Naive thymus-derived CD4-positive, alpha-beta T cell (primary cell): ENCODE measurements at regions not wholly inside any gene's neighbourhood (a gene's known extent, or its start where the extent isn't known, plus 50 kb on each side); places are given as distances from the start of the nearest gene placed in this dataset.

Experiments used
- ATAC-seq: fragments of 150-1000 bp; cut with Tn5 transposase; 2 replicates; pipeline ENCODE4 v1.10.0; 2021; ENCODE audit warnings: mild to moderate bottlenecking, moderate library complexity
- CTCF ChIA-PET: fragments of 350-600 bp; sonication (Branson Sonifier 250); formaldehyde crosslinking; loops from one replicate; lab custom pipeline; 2021; ENCODE audit warnings: antibody characterized with exemption; lab: Charles Lee
- POLR2A ChIA-PET: fragments of 350-600 bp; sonication (Branson Sonifier 250); formaldehyde crosslinking; loops from one replicate; lab custom pipeline; 2021; ENCODE audit warnings: antibody characterized with exemption, inconsistent platforms; lab: Charles Lee
- DNase-seq, 9 donors: peaks; one replicate each; pipeline versions ENCODE4 v3.0.0 to v3.0.0-alpha.2; 2020 to 2022; ENCODE audit warnings: mixed read lengths in 1 of 9
- H3K27ac ChIP-seq: one replicate; pipeline ENCODE4 v1.7.0; 2013; ENCODE audit warnings: mild to moderate bottlenecking, low read depth, low read length, moderate library complexity
- H3K27me3 ChIP-seq, 2 donors: one replicate each; pipeline ENCODE4 v1.7.0; 2013; ENCODE audit warnings: low read length in 2 of 2, mild to moderate bottlenecking in 2 of 2, moderate library complexity in 2 of 2; ENCODE audit not compliant: control insufficient read depth in 2 of 2, insufficient read depth in 2 of 2
- H3K36me3 ChIP-seq, 3 experiments: 1 replicate in 2 of 3; 2 replicates in 1 of 3; pipeline ENCODE4 v1.7.0; 2013; ENCODE audit warnings: low read length in 3 of 3, mild to moderate bottlenecking in 3 of 3, moderate library complexity in 1 of 3; ENCODE audit not compliant: insufficient read depth in 3 of 3, control insufficient read depth in 2 of 3
- H3K4me1 ChIP-seq, 2 donors: one replicate each; pipeline ENCODE4 v1.7.0; 2013; ENCODE audit warnings: low read length in 2 of 2, mild to moderate bottlenecking in 2 of 2, moderate library complexity in 1 of 2; ENCODE audit not compliant: control insufficient read depth in 2 of 2, insufficient read depth in 2 of 2
- H3K4me3 ChIP-seq: 2 replicates; pipeline ENCODE4 v1.7.0; 2013; ENCODE audit warnings: mild to moderate bottlenecking, low read length
- H3K9me3 ChIP-seq, 3 experiments: 1 replicate in 2 of 3; 2 replicates in 1 of 3; pipeline ENCODE4 v1.7.0; 2013; ENCODE audit warnings: low read length in 3 of 3; ENCODE audit not compliant: control insufficient read depth in 2 of 3
- H3K27ac Mint-ChIP-seq, 9 donors: one replicate each; pipeline ENCODE4 v1.8.0; 2020 to 2022; ENCODE audit warnings: mixed read lengths in 9 of 9, mild to moderate bottlenecking in 8 of 9, moderate library complexity in 5 of 9, inconsistent platforms in 2 of 9
- H3K27me3 Mint-ChIP-seq, 5 donors: one replicate each; pipeline ENCODE4 v1.8.0; 2021 to 2022; ENCODE audit warnings: mixed read lengths in 5 of 5, mild to moderate bottlenecking in 1 of 5
- H3K36me3 Mint-ChIP-seq, 5 donors: one replicate each; pipeline ENCODE4 v1.8.0; 2020 to 2022; ENCODE audit warnings: mixed read lengths in 5 of 5, mild to moderate bottlenecking in 3 of 5, inconsistent platforms in 1 of 5
- H3K4me1 Mint-ChIP-seq, 7 donors: one replicate each; pipeline ENCODE4 v1.8.0; 2020 to 2022; ENCODE audit warnings: mixed read lengths in 7 of 7, mild to moderate bottlenecking in 3 of 7, inconsistent platforms in 1 of 7
- H3K4me3 Mint-ChIP-seq, 10 donors: one replicate each; pipeline ENCODE4 v1.8.0; 2020 to 2022; ENCODE audit warnings: mild to moderate bottlenecking in 10 of 10, mixed read lengths in 10 of 10, moderate library complexity in 6 of 10, inconsistent platforms in 2 of 10
- H3K9me3 Mint-ChIP-seq, 11 donors: one replicate each; pipeline ENCODE4 v1.8.0; 2020 to 2022; ENCODE audit warnings: mixed read lengths in 11 of 11, mild to moderate bottlenecking in 4 of 11, inconsistent platforms in 1 of 11, moderate library complexity in 1 of 11
- intact Hi-C, 2 donors: fragments of 100-400 bp; cut with micrococcal nuclease; formaldehyde crosslinking; loops; one replicate each; pipeline ENCODE4 v1.15.1; 2023

- ChIA-PET POLR2A (no interaction called here), CTCF (no interaction called here)
- Histone ChIP-seq H3K27me3 (no peaks in the 10 kb centered on the region), H3K4me1 (no peaks in the 10 kb centered on the region), H3K27ac (no peak overlapping the region), H3K36me3 (no peaks in the 10 kb centered on the region), H3K9me3 (peaks cover 0 to 4% (median 0%) of the 10 kb centered on the region in 3 experiments), H3K4me3 (no peak overlapping the region)
- Mint-ChIP-seq H3K9me3 (peaks cover 0 to 39% (median 11%) of the 10 kb centered on the region in 11 donors), H3K27me3 (peaks cover 0 to 12% (median 4%) of the 10 kb centered on the region in 5 donors), H3K4me3 (no peak overlapping the region), H3K36me3 (no peaks in the 10 kb centered on the region), H3K27ac (no peak overlapping the region), H3K4me1 (no peaks in the 10 kb centered on the region)
- intact Hi-C loops = no loop called here
- ATAC-seq = no peak
- DNase-seq = no peak
Observed at GRCh38 chr2:156083763-156084493, 248.6 kb downstream of the NR4A2 start.

- H3K36me3 ChIP-seq = no peaks in the 10 kb centered on the region
- Mint-ChIP-seq H3K27me3 (peaks cover 0 to 14% (median 5%) of the 10 kb centered on the region in 5 donors), H3K9me3 (peaks cover 0 to 39% (median 12%) of the 10 kb centered on the region in 11 donors), H3K27ac (no peak overlapping the region), H3K36me3 (no peaks in the 10 kb centered on the region), H3K4me1 (peaks cover 0 to 3% (median 0%) of the 10 kb centered on the region in 7 donors), H3K4me3 (no peak overlapping the region)
- intact Hi-C loops = no loop called here
- H3K27ac ChIP-seq = no peak overlapping the region
- H3K27me3 ChIP-seq = no peaks in the 10 kb centered on the region
- DNase-seq (no peak), ATAC-seq (no peak)
- H3K4me3 ChIP-seq = no peak overlapping the region
- H3K4me1 ChIP-seq = no peaks in the 10 kb centered on the region
- peaks cover 0 to 4% (median 0%) of the 10 kb centered on the region in 3 experiments for H3K9me3 ChIP-seq
- ChIA-PET CTCF (no interaction called here), POLR2A (no interaction called here)
Observed at GRCh38 chr2:156079845-156080244, 252.7 kb downstream of the NR4A2 start.

GRCh38 chr2:156077041-156077742, 255.3 kb downstream of the NR4A2 start:
- no peak overlapping the region for H3K4me3 Mint-ChIP-seq
- H3K27me3 Mint-ChIP-seq = peaks cover 0 to 7% (median 4%) of the 10 kb centered on the region in 5 donors
- ATAC-seq = no peak
- intact Hi-C loops = no loop called here
- CTCF ChIA-PET = no interaction called here
- no peak overlapping the region for H3K27ac Mint-ChIP-seq
- DNase-seq = no peak
- Histone ChIP-seq H3K9me3 (peaks cover 0 to 4% (median 0%) of the 10 kb centered on the region in 3 experiments), H3K36me3 (no peaks in the 10 kb centered on the region), H3K4me3 (no peak overlapping the region), H3K27me3 (no peaks in the 10 kb centered on the region), H3K27ac (no peak overlapping the region), H3K4me1 (no peaks in the 10 kb centered on the region)
- POLR2A ChIA-PET = no interaction called here
- peaks cover 0 to 3% (median 0%) of the 10 kb centered on the region in 7 donors for H3K4me1 Mint-ChIP-seq
- H3K36me3 Mint-ChIP-seq = no peaks in the 10 kb centered on the region
- H3K9me3 Mint-ChIP-seq = peaks cover 0 to 27% (median 9%) of the 10 kb centered on the region in 11 donors

- H3K27ac Mint-ChIP-seq = no peak overlapping the region
- H3K4me1 Mint-ChIP-seq = no peaks in the 10 kb centered on the region
- H3K36me3 Mint-ChIP-seq = no peaks in the 10 kb centered on the region
- ChIA-PET CTCF (no interaction called here), POLR2A (no interaction called here)
- ATAC-seq = no peak
- intact Hi-C loops = loop anchor here in 1 of 2 donors (5.0 kb wide), 1 partner anchor 521 kb away; no protein-coding TSS in a partner anchor
- H3K9me3 Mint-ChIP-seq = no peaks in the 10 kb centered on the region
- H3K27me3 ChIP-seq = no peaks in the 10 kb centered on the region
- no peaks in the 10 kb centered on the region for H3K4me1 ChIP-seq
- no peak overlapping the region for H3K4me3 Mint-ChIP-seq
- H3K27ac ChIP-seq = no peak overlapping the region
- H3K36me3 ChIP-seq = no peaks in the 10 kb centered on the region
- H3K27me3 Mint-ChIP-seq = peaks cover 0 to 5% (median 0%) of the 10 kb centered on the region in 5 donors
- H3K4me3 ChIP-seq = no peak overlapping the region
- DNase-seq = no peak
- no peaks in the 10 kb centered on the region for H3K9me3 ChIP-seq
Observed at GRCh38 chr2:156065912-156066311, 266.6 kb downstream of the NR4A2 start.

- intact Hi-C loops = no loop called here
- DNase-seq = no peak
- H3K27me3 Mint-ChIP-seq = peaks cover 0 to 2% (median 0%) of the 10 kb centered on the region in 5 donors
- no peak overlapping the region for H3K27ac Mint-ChIP-seq
- Histone ChIP-seq H3K9me3 (no peaks in the 10 kb centered on the region), H3K4me1 (no peaks in the 10 kb centered on the region), H3K36me3 (no peaks in the 10 kb centered on the region), H3K4me3 (no peak overlapping the region), H3K27ac (no peak overlapping the region), H3K27me3 (peaks cover 0 to 3% of the 10 kb centered on the region in 2 donors)
- H3K4me1 Mint-ChIP-seq = no peaks in the 10 kb centered on the region
- H3K9me3 Mint-ChIP-seq = no peaks in the 10 kb centered on the region
- no peak for ATAC-seq
- no peak overlapping the region for H3K4me3 Mint-ChIP-seq
- POLR2A ChIA-PET = no interaction called here
- CTCF ChIA-PET = no interaction called here
- H3K36me3 Mint-ChIP-seq = no peaks in the 10 kb centered on the region
Observed at GRCh38 chr2:156064540-156064939, 268.0 kb downstream of the NR4A2 start.

GRCh38 chr2:156057647-156058046, 274.9 kb downstream of the NR4A2 start:
- H3K9me3 Mint-ChIP-seq = no peaks in the 10 kb centered on the region
- POLR2A ChIA-PET = no interaction called here
- intact Hi-C loops = no loop called here
- no peak overlapping the region for H3K4me3 Mint-ChIP-seq
- Histone ChIP-seq H3K4me1 (no peaks in the 10 kb centered on the region), H3K27me3 (peaks cover 0 to 3% of the 10 kb centered on the region in 2 donors), H3K36me3 (no peaks in the 10 kb centered on the region), H3K9me3 (no peaks in the 10 kb centered on the region), H3K27ac (no peak overlapping the region), H3K4me3 (no peak overlapping the region)
- H3K4me1 Mint-ChIP-seq = no peaks in the 10 kb centered on the region
- CTCF ChIA-PET = interaction anchor here (0.6 kb wide), 1 partner anchor 39 kb away, joined by 3 read pairs; no protein-coding TSS in a partner anchor
- DNase-seq (no peak), ATAC-seq (no peak)
- H3K27ac Mint-ChIP-seq = no peak overlapping the region
- H3K36me3 Mint-ChIP-seq = no peaks in the 10 kb centered on the region
- peaks cover 4 to 8% (median 6%) of the 10 kb centered on the region in 5 donors for H3K27me3 Mint-ChIP-seq
